ENCODE measurements at regions not wholly inside any gene's neighbourhood (a gene's known extent, or its start where the extent isn't known, plus 50 kb on each side); places are given as distances from the start of the nearest gene placed in this dataset.

DNA sequence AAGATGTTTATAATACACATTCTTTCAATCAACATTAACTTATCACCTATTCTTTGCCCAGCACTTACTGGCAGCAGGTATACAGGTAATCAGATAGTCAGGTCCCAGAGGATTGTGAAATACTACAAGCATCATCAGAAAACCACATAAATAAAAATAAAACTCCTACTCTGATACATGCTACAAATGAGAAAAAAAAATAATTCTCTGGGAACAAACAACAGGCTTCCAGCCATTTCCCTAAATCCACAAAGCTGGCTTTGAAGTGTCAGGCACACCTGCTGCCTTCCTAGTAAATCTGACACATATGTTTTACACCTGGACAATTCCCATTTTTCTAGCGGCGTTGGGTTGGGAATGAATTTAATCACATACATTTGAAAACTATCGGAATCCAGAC is 384.5 kb upstream of the CDH4 start:
- H3K27ac ChIP-seq (ENCODE audit: low read length) = no peak overlapping the region
- H3K36me3 ChIP-seq (ENCODE audit: low read depth, low read length) = no peaks in the 10 kb centered on the region
- peaks cover 5% of the 10 kb centered on the region; the same call in 1 of the 2 replicates for H3K27me3 ChIP-seq (ENCODE audit: low read length)
- no peaks in the 10 kb centered on the region for H4K20me1 ChIP-seq (ENCODE audit: low read length)
- H3K4me1 ChIP-seq (ENCODE audit: insufficient read depth, low read length) = no peaks in the 10 kb centered on the region
- CTCF ChIA-PET = no interaction called here
- no peaks in the 10 kb centered on the region for H3K79me2 ChIP-seq (ENCODE audit: low read length)
- H3K9ac ChIP-seq (ENCODE audit: low read length) = no peak overlapping the region
- H3K4me3 ChIP-seq (ENCODE audit: low read length) = no peak overlapping the region
- POLR2A ChIA-PET (ENCODE audit: unreplicated experiment) = no interaction called here
- no peak for ATAC-seq
- BruUV-seq (replicated peaks) = no TSS peak
- intact Hi-C loops (cut with micrococcal nuclease) = no loop called here
- H3F3A ChIP-seq (ENCODE audit: low read length, unreplicated experiment) = no peaks in the 10 kb centered on the region
- no peaks in the 10 kb centered on the region for H3K9me2 ChIP-seq (replicated peaks; ENCODE audit: low read length)
- no peaks in the 10 kb centered on the region for H3K9me3 ChIP-seq (ENCODE audit: low read length)
- TF ChIP-seq EZH2 (IDR thresholded peaks at IDR 0.05; ENCODE audit: low read length, unreplicated experiment) (no peak), EZH2phosphoT487 (IDR thresholded peaks at IDR 0.05; ENCODE audit: borderline replicate concordance, low read length) (no peak)
- TF ChIP-seq, protein P1, sequence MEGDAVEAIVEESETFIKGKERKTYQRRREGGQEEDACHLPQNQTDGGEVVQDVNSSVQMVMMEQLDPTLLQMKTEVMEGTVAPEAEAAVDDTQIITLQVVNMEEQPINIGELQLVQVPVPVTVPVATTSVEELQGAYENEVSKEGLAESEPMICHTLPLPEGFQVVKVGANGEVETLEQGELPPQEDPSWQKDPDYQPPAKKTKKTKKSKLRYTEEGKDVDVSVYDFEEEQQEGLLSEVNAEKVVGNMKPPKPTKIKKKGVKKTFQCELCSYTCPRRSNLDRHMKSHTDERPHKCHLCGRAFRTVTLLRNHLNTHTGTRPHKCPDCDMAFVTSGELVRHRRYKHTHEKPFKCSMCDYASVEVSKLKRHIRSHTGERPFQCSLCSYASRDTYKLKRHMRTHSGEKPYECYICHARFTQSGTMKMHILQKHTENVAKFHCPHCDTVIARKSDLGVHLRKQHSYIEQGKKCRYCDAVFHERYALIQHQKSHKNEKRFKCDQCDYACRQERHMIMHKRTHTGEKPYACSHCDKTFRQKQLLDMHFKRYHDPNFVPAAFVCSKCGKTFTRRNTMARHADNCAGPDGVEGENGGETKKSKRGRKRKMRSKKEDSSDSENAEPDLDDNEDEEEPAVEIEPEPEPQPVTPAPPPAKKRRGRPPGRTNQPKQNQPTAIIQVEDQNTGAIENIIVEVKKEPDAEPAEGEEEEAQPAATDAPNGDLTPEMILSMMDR (conservative IDR thresholded peaks at IDR 0.05; ENCODE audit: low read depth, low read length) = no peak
- H3K4me2 ChIP-seq (ENCODE audit: low read length) = no peak overlapping the region
- DNase-seq = no peak
- no peak overlapping the region for H2AFZ ChIP-seq (ENCODE audit: low read length)

DNA sequence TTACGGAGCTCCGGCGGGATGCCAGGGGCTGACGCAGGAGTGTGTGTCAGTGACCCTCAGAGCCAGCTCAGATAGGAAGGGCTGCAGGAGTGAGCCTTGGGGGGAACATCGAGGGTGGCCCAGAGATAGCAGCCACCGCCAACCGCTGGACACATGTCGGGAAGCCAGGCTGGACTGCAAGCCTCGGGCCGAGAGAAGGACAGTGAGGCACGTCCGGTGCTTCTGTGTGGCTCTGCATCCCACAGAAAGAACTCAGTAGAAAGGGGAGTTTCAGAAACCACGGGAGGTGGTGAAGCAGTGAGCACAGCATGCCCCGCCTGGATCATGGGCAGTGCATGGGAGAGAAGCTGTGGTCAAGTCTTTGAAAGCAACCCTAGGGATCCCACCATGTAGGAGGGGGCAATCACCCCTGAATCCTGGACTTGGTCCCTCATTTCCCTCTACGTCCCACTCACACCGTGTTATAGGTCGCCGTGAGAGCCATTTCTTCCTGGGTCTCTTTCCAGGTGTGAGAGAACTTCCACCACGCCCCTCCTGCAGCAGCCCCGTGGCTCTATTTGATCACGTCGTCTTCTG is 383.7 kb upstream of the CDH4 start:
- no TSS peak for BruUV-seq (replicated peaks)
- intact Hi-C loops (cut with micrococcal nuclease) = no loop called here
- Histone ChIP-seq H3K4me2 (ENCODE audit: low read length) (no peak overlapping the region), H3K27me3 (ENCODE audit: low read length) (peaks cover 5% of the 10 kb centered on the region; the same call in 1 of the 2 replicates), H3K4me3 (ENCODE audit: low read length) (no peak overlapping the region), H3K36me3 (ENCODE audit: low read depth, low read length) (no peaks in the 10 kb centered on the region), H3K9me3 (ENCODE audit: low read length) (0 out of 2 replicates have a peak, but pooled peaks cover 1% of the 10 kb centered on the region), H3K9ac (ENCODE audit: low read length) (no peak overlapping the region), H4K20me1 (ENCODE audit: low read length) (no peaks in the 10 kb centered on the region), H3K9me2 (replicated peaks; ENCODE audit: low read length) (no peaks in the 10 kb centered on the region), H3F3A (ENCODE audit: low read length, unreplicated experiment) (no peaks in the 10 kb centered on the region), H3K79me2 (ENCODE audit: low read length) (no peaks in the 10 kb centered on the region), H3K27ac (ENCODE audit: low read length) (no peak overlapping the region), H3K4me1 (ENCODE audit: insufficient read depth, low read length) (no peaks in the 10 kb centered on the region), H2AFZ (ENCODE audit: low read length) (no peak overlapping the region)
- no peak for DNase-seq
- POLR2A ChIA-PET (ENCODE audit: unreplicated experiment) = no interaction called here
- CTCF ChIA-PET = no interaction called here
- no peak for ATAC-seq
- no peak for TF ChIP-seq EZH2phosphoT487 (IDR thresholded peaks at IDR 0.05; ENCODE audit: borderline replicate concordance, low read length)
- TF ChIP-seq EZH2 (IDR thresholded peaks at IDR 0.05; ENCODE audit: low read length, unreplicated experiment) = no peak
- TF ChIP-seq, protein P1 (conservative IDR thresholded peaks at IDR 0.05; ENCODE audit: low read depth, low read length) = no peak

DNA sequence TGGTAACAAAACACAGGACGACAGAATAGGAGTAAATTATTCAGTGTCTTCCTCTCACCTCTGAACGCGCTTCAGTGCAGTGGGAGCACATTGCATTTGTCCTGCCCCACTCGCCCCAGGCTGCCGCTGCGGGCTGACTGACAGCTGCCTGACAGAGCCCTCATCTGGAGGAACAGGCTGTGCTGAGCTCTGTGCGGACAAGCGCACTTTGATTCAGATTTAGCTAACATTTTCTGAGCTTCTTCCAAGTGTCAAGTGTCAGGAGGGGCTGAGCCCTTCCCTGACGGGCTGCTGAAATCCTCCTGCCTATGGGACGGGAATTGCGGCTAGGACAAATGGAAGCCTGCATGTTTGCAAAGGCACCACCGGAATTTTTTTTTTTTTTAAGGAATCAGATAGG is 383.0 kb upstream of the CDH4 start:
- H3K9me3 ChIP-seq (ENCODE audit: low read length) = 0 out of 2 replicates have a peak, but pooled peaks cover 5% of the 10 kb centered on the region
- ATAC-seq = no peak
- H4K20me1 ChIP-seq (ENCODE audit: low read length) = no peaks in the 10 kb centered on the region
- no peak overlapping the region for H3K27ac ChIP-seq (ENCODE audit: low read length)
- H3K27me3 ChIP-seq (ENCODE audit: low read length) = peaks cover 5% of the 10 kb centered on the region; the same call in 1 of the 2 replicates
- intact Hi-C loops (cut with micrococcal nuclease) = no loop called here
- H3F3A ChIP-seq (ENCODE audit: low read length, unreplicated experiment) = no peaks in the 10 kb centered on the region
- no peaks in the 10 kb centered on the region for H3K79me2 ChIP-seq (ENCODE audit: low read length)
- no peak overlapping the region for H2AFZ ChIP-seq (ENCODE audit: low read length)
- no peak overlapping the region for H3K4me3 ChIP-seq (ENCODE audit: low read length)
- no peaks in the 10 kb centered on the region for H3K4me1 ChIP-seq (ENCODE audit: insufficient read depth, low read length)
- ChIA-PET CTCF (no interaction called here), POLR2A (ENCODE audit: unreplicated experiment) (no interaction called here)
- TF ChIP-seq, protein P1 (conservative IDR thresholded peaks at IDR 0.05; ENCODE audit: low read depth, low read length) = no peak
- TF ChIP-seq EZH2phosphoT487 (IDR thresholded peaks at IDR 0.05; ENCODE audit: borderline replicate concordance, low read length) = no peak
- TF ChIP-seq EZH2 (IDR thresholded peaks at IDR 0.05; ENCODE audit: low read length, unreplicated experiment) = no peak
- no TSS peak for BruUV-seq (replicated peaks)
- no peak for DNase-seq
- H3K9me2 ChIP-seq (replicated peaks; ENCODE audit: low read length) = no peaks in the 10 kb centered on the region
- no peaks in the 10 kb centered on the region for H3K36me3 ChIP-seq (ENCODE audit: low read depth, low read length)
- no peak overlapping the region for H3K4me2 ChIP-seq (ENCODE audit: low read length)
- H3K9ac ChIP-seq (ENCODE audit: low read length) = no peak overlapping the region
